HFF-Myc (cell line): ENCODE measurements at regions not wholly inside any gene's neighbourhood (a gene's known extent, or its start where the extent isn't known, plus 50 kb on each side); places are given as distances from the start of the nearest gene placed in this dataset.
"Not testable (repeated sequence)": the region's sequence is repeated elsewhere in the genome, so short reads cannot be mapped to it uniquely, and the experiment has no call there.

Experiments
- DNase-seq: peaks from one replicate; pipeline ENCODE4 v3.0.0-alpha.2; 2011; ENCODE audit warnings: low read depth; ENCODE audit errors: extremely low read depth
- H3K4me3 ChIP-seq: replicated peaks from 2 replicates; pipeline ENCODE4 v1.5.1; 2011; ENCODE audit warnings: low read depth, mild to moderate bottlenecking, control low read depth, low read length
- TF ChIP-seq, protein P1 (sequence below): IDR thresholded peaks from 2 replicates; pipeline ENCODE4 v1.5.1; 2012; ENCODE audit warnings: mild to moderate bottlenecking, low read depth, low read length, control low read depth; ENCODE audit errors: missing control alignments

DNA sequence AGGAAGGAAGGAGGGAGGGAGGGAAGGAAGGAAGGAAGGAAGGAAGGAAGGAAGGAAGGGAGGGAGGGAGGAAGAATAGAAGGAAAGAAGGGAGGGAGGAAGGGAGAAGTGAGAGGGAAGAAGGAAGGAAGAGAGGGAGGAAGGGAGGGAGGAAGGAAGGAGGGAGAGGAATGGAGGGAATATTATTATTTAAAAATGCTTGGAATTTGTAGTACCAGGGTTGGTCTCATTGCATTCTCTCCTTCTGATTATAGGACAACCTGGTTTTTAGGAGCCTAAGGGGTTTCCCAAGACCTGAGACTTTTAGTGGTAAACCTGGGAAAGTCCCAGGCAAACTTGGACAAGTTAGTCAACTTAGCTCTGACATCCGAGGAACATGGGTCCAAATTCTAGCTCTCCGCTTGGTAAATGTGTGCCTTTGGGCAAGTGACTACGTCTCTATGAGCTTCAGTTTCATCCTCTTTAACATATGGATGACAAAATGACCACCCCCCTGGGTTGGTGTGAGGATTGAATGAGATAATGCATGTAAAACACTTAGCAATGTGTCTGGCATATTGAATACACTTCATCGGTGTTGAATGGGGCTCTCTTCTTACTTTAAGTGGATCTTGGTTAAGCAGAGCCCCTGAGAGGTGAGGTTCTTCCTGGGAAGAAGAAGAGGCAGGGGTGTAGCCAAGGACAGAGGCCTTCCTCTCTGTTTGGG is 690.7 kb upstream of the TBX3 start:
- TF ChIP-seq, protein P1, sequence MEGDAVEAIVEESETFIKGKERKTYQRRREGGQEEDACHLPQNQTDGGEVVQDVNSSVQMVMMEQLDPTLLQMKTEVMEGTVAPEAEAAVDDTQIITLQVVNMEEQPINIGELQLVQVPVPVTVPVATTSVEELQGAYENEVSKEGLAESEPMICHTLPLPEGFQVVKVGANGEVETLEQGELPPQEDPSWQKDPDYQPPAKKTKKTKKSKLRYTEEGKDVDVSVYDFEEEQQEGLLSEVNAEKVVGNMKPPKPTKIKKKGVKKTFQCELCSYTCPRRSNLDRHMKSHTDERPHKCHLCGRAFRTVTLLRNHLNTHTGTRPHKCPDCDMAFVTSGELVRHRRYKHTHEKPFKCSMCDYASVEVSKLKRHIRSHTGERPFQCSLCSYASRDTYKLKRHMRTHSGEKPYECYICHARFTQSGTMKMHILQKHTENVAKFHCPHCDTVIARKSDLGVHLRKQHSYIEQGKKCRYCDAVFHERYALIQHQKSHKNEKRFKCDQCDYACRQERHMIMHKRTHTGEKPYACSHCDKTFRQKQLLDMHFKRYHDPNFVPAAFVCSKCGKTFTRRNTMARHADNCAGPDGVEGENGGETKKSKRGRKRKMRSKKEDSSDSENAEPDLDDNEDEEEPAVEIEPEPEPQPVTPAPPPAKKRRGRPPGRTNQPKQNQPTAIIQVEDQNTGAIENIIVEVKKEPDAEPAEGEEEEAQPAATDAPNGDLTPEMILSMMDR = no peak
- H3K4me3 ChIP-seq = no peak overlapping the region
- DNase-seq = no peak

DNA sequence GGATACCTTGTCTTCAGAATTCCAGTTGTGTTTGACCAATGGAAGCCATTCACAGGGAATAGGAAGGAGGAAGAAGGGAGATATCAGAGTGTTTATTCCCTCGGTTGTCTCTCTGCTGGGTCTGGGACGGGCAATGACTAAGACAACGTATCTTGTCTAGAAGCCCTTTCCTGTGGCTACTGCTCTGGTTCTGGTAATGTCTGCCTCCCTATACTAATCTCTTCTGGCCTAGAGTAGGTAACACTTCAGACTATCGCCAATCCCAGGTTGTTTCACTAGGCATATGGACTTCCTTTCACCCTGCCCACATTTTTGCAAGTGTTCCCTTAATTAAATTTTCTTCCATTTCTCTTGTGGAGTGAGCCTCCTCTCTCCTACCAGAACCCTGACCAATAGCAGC is 687.7 kb upstream of the TBX3 start:
- TF ChIP-seq, protein P1 = no peak

GRCh38 chr12:115370650-115371049 is 686.7 kb upstream of the TBX3 start:
- no peak for DNase-seq
- H3K4me3 ChIP-seq = no peak overlapping the region
- TF ChIP-seq, protein P1 = no peak

More for the DNA sequence above, 687.7 kb upstream of the TBX3 start:
- no peak overlapping the region for H3K4me3 ChIP-seq
- DNase-seq = no peak

DNA sequence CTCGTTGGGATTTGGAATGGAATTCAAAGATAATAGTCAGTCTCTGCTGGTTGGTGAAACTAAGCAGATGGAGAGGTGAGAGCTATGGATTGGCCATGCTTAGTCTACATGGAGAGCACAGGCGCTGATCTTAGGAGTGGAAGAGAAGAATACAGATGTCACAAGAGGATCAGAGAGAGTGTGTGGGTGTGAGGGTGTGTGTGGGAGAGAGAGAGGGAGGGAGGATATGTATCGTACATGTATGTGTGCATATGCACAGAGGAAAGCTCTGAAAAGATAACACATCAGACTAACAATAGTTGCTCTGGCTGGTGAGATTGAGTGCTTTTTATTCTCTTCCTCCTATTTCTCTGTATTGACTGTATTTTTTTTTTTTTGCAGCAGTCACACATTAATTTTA is 686.2 kb upstream of the TBX3 start:
- TF ChIP-seq, protein P1 = no peak
- no peak overlapping the region for H3K4me3 ChIP-seq
- no peak for DNase-seq

DNA sequence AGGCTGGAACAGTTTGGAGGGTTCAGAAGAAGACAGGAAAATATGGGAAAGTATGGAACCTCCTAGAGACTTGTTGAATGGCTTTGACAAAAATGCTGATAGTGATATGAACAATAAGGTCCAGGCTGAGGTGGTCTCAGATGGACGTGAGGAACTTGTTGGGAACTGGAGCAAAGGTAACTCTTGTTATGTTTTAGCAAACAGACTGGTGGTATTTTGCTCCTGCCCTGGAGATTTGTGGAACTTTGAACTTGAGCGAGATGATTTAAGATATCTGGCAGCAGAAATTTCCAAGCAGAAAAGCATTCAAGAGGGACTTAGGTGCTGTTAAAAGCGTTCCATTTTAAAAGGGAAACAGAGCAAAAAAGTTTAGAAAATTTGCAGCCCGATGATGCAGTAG is 682.3 kb upstream of the TBX3 start:
- not testable (repeated sequence) for DNase-seq

GRCh38 chr12:115365765-115366164 is 681.8 kb upstream of the TBX3 start:
- H3K4me3 ChIP-seq, DNase-seq: not testable (repeated sequence)

More for the DNA sequence above, 682.3 kb upstream of the TBX3 start:
- not testable (repeated sequence) for H3K4me3 ChIP-seq

- TF ChIP-seq, protein P1 = no peak
- DNase-seq = no peak
- H3K4me3 ChIP-seq = no peak overlapping the region
These were observed 680.9 kb upstream of the TBX3 start for GRCh38 chr12:115364921-115365320.

DNA sequence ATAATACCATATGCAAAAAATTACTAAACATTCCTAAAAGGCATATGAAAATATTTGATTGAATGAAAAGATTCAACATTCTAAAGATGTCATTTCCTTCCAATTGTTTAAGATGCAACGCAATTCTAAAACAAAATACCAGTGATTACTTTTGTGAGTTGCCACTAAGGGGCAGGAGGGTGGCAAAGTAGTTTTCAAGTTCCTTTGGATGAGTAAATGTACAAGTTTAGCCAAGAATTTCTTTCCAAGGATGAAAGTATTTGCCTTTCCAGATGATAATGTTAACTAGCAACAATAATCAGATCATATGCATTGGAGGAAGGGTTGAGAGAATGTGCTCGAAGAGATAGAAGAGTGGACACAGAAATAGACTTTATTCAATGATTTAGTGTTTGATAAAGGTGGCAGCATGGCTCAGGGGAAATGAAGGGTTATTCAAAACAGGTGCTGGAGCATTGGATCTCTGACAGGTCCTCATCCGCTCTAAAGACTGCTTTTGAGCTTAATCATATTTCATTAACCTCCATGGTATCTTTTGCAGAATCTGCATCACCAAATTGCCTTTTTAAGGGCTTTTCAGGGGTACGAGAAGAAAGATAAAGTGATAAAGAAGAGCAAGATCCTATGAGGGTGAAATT is 678.5 kb upstream of the TBX3 start:
- H3K4me3 ChIP-seq = no peak overlapping the region
- no peak for DNase-seq
- TF ChIP-seq, protein P1 = peak; percentile 17
